Liver (tissue), 8 donors: ENCODE measurements at regions not wholly inside any gene's neighbourhood (a gene's known extent, or its start where the extent isn't known, plus 50 kb on each side); places are given as distances from the start of the nearest gene placed in this dataset.

Experiments
- DNase-seq: peaks from one replicate; pipeline ENCODE4 v3.0.0-alpha.2; 2017; ENCODE audit warnings: low spot score
- H3K27ac ChIP-seq, 2 donors: one replicate each; pipeline ENCODE4 v1.7.0; 2013; ENCODE audit warnings: inconsistent platforms in 2 of 2, low read length in 2 of 2, control low read depth in 1 of 2, low read depth in 1 of 2, mild to moderate bottlenecking in 1 of 2
- H3K27me3 ChIP-seq, 4 donors: one replicate each; pipeline versions ENCODE4 v1.6.1 to v1.7.0; 2013; ENCODE audit warnings: low read length in 3 of 4, inconsistent platforms in 1 of 4, mild to moderate bottlenecking in 1 of 4, moderate library complexity in 1 of 4; ENCODE audit not compliant: control insufficient read depth in 4 of 4, insufficient read depth in 4 of 4
- H3K36me3 ChIP-seq, 4 donors: one replicate each; pipeline versions ENCODE4 v1.6.1 to v1.7.0; 2013; ENCODE audit warnings: low read length in 3 of 4, mild to moderate bottlenecking in 3 of 4, low read depth in 1 of 4, moderate library complexity in 1 of 4; ENCODE audit not compliant: control insufficient read depth in 4 of 4, insufficient read depth in 3 of 4
- H3K4me1 ChIP-seq, 4 donors: one replicate each; pipeline versions ENCODE4 v1.6.1 to v1.7.0; 2013; ENCODE audit warnings: low read length in 3 of 4, mild to moderate bottlenecking in 3 of 4, moderate library complexity in 1 of 4; ENCODE audit not compliant: control insufficient read depth in 4 of 4, insufficient read depth in 4 of 4
- H3K4me3 ChIP-seq, 3 donors: one replicate each; pipeline versions ENCODE4 v1.6.1 to v1.7.0; 2013; ENCODE audit warnings: low read length in 3 of 3, control low read depth in 1 of 3, low read depth in 1 of 3, mild to moderate bottlenecking in 1 of 3
- H3K9ac ChIP-seq, 2 donors: one replicate each; pipeline ENCODE4 v1.7.0; 2013; ENCODE audit warnings: low read length in 2 of 2, mild to moderate bottlenecking in 2 of 2, moderate library complexity in 2 of 2, control low read depth in 1 of 2, low read depth in 1 of 2
- H3K9me3 ChIP-seq, 4 donors: one replicate each; pipeline versions ENCODE4 v1.6.1 to v1.7.0; 2013; ENCODE audit warnings: low read length in 3 of 4; ENCODE audit not compliant: control insufficient read depth in 4 of 4
- CTCF ChIP-seq: fragments of 150-350 bp; IDR thresholded peaks from 2 replicates; pipeline ENCODE4 v1.5.1; 2017; ENCODE audit warnings: improper control_type of control experiment, low read depth, low read length; ENCODE audit not compliant: missing input control
- EGR1 ChIP-seq, 2 donors: IDR thresholded peaks; 2 replicates each; pipeline ENCODE4 v1.6.1; 2016 to 2018; ENCODE audit warnings: antibody characterized with exemption in 2 of 2, low read depth in 2 of 2
- FOXA1 ChIP-seq: IDR thresholded peaks from 2 replicates; pipeline ENCODE4 v1.6.1; 2016; ENCODE audit warnings: antibody characterized with exemption
- FOXA2 ChIP-seq: IDR thresholded peaks from 2 replicates; pipeline ENCODE4 v1.6.1; 2016; ENCODE audit warnings: antibody characterized with exemption
- GABPA ChIP-seq, 2 donors: IDR thresholded peaks in 1 of 2; conservative IDR thresholded peaks in 1 of 2; 2 replicates each; pipeline ENCODE4 v1.6.1; 2016; ENCODE audit warnings: antibody characterized with exemption in 2 of 2, mild to moderate bottlenecking in 1 of 2, moderate library complexity in 1 of 2
- HNF4A ChIP-seq, 2 donors: conservative IDR thresholded peaks; 2 replicates each; pipeline ENCODE4 v1.6.1; 2016; ENCODE audit warnings: antibody characterized with exemption in 2 of 2, mild to moderate bottlenecking in 2 of 2
- HNF4G ChIP-seq: IDR thresholded peaks from 2 replicates; pipeline ENCODE4 v1.6.1; 2016; ENCODE audit warnings: antibody characterized with exemption
- JUND ChIP-seq, 2 donors: IDR thresholded peaks; 2 replicates each; pipeline ENCODE4 v1.6.1; 2016; ENCODE audit warnings: antibody characterized with exemption in 2 of 2
- NR2F2 ChIP-seq: IDR thresholded peaks from 2 replicates; pipeline ENCODE4 v1.6.1; 2016; ENCODE audit warnings: antibody characterized with exemption
- RAD21 ChIP-seq, 2 donors: IDR thresholded peaks; 2 replicates each; pipeline ENCODE4 v1.6.1; 2016; ENCODE audit warnings: antibody characterized with exemption in 2 of 2, mild to moderate bottlenecking in 2 of 2
- REST ChIP-seq: IDR thresholded peaks from 2 replicates; pipeline ENCODE4 v1.6.1; 2016; ENCODE audit warnings: antibody characterized with exemption, mild to moderate bottlenecking
- RXRA ChIP-seq, 2 donors: IDR thresholded peaks; 2 replicates each; pipeline ENCODE4 v1.6.1; 2017 to 2018; ENCODE audit warnings: antibody characterized with exemption in 2 of 2, mild to moderate bottlenecking in 1 of 2
- SP1 ChIP-seq: IDR thresholded peaks from 2 replicates; pipeline ENCODE4 v1.6.1; 2018; ENCODE audit warnings: antibody characterized with exemption, mild to moderate bottlenecking
- TAF1 ChIP-seq: conservative IDR thresholded peaks from 2 replicates; pipeline ENCODE4 v1.6.1; 2016; ENCODE audit warnings: antibody characterized with exemption, mild to moderate bottlenecking
- YY1 ChIP-seq: IDR thresholded peaks from 2 replicates; pipeline ENCODE4 v1.6.1; 2016; ENCODE audit warnings: antibody characterized with exemption, mild to moderate bottlenecking
- ZBTB33 ChIP-seq: IDR thresholded peaks from 2 replicates; pipeline ENCODE4 v1.6.1; 2016; ENCODE audit warnings: antibody characterized with exemption
- WGBS: extraction: QIAGEN DNeasy Blood & Tissue Kit; methylation state at CpG from one replicate; pipeline ENCODE4 v1.1.7; 2013; 5-methylcytosine and 5-hydroxymethylcytosine counted together
- TF ChIP-seq, protein P1 (sequence below): IDR thresholded peaks from 2 replicates; pipeline ENCODE4 v1.6.1; 2016; ENCODE audit warnings: antibody characterized with exemption
- TF ChIP-seq, protein P2 (sequence below): IDR thresholded peaks from 2 replicates; pipeline ENCODE4 v1.6.1; 2016; ENCODE audit warnings: antibody characterized with exemption
- donor health status: healthy.
- donor health status: healthy.
- donor health status: healthy.
- donor health status: healthy.
- donor health status: healthy.

DNA sequence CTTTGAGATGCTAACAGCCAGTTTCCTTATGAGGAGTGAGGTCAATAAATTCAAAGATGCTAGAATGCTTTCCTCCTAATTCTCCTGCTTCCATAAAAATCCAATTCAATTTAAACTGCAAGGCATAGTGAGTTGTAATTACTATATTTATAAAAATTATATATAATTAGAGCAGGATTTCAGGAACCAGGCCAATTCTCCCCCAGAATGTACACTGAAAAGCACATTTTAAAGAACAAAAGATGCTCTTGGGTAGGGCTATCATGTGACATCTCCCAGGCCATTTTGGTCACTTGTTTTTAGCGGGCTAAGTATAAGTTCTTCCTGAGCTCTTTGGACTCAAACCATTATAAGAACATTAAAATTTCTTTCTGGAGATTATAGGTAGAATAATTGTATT, 195.7 kb upstream of the KCNG1 start:
- Histone ChIP-seq H3K9ac (no peak overlapping the region), H3K4me1 (no peaks in the 10 kb centered on the region), H3K27ac (no peak overlapping the region), H3K27me3 (peaks cover 0 to 13% (median 3%) of the 10 kb centered on the region in 4 donors), H3K9me3 (peaks cover 4 to 15% (median 9%) of the 10 kb centered on the region in 4 donors), H3K4me3 (no peak overlapping the region), H3K36me3 (no peaks in the 10 kb centered on the region)
- WGBS = 85% methylated on average over 1 of the region's 1 CpG
- no peak for DNase-seq
- TF ChIP-seq JUND (IDR thresholded peaks at IDR 0.05) = no peak
- TF ChIP-seq HNF4G = no peak
- no peak for TF ChIP-seq SP1
- no peak for TF ChIP-seq FOXA1
- no peak for TF ChIP-seq YY1

DNA sequence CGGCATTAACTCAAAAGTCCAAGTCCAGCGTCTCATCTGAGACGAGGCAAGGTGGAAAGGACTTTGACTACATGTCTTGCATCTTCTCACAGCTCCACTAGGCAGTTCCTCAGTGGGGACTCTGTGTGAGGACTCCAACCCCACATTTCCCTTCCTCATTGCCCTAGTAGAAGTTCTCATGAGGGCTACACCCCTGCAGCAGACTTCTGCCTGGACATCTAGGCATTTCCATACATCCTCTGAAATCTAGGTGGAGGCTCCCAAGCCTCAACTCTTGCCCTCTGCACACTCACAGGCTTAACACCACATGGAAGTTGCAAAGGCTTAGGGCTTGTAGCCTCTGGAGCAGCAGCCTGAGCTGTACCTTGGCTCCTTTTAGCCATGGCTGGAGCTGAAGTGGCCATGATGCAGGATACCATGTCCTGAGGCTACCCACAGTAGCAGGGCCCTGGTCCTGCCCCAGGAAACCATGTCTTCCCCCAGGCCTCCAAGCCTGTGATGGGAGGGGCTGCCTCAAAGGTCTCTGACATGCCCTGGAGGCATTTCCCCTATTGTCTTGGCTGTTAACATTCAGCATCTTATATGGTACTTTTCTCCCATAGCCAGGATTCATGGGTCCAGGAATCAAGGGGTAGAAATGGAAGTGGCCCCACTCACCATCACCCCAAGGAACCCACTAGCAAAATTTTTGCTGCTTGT, 194.6 kb upstream of the KCNG1 start:
- H3K4me3 ChIP-seq = no peak overlapping the region
- H3K36me3 ChIP-seq = no peaks in the 10 kb centered on the region
- no peaks in the 10 kb centered on the region for H3K4me1 ChIP-seq
- H3K9ac ChIP-seq = no peak overlapping the region
- TF ChIP-seq FOXA2 (no peak), NR2F2 (no peak), TAF1 (no peak), REST (no peak), GABPA (IDR thresholded peaks at IDR 0.05 in 1 of 2, conservative IDR thresholded peaks at IDR 0.05 in 1 of 2) (no peak), RAD21 (IDR thresholded peaks at IDR 0.05) (no peak), JUND (IDR thresholded peaks at IDR 0.05) (no peak), SP1 (no peak), YY1 (no peak), CTCF (no peak), RXRA (IDR thresholded peaks at IDR 0.05) (no peak), FOXA1 (no peak), HNF4A (conservative IDR thresholded peaks at IDR 0.05) (no peak), EGR1 (IDR thresholded peaks at IDR 0.05; ENCODE audit: low read depth in 2 of 2) (no peak), HNF4G (no peak), ZBTB33 (no peak)
- TF ChIP-seq, protein P1, sequence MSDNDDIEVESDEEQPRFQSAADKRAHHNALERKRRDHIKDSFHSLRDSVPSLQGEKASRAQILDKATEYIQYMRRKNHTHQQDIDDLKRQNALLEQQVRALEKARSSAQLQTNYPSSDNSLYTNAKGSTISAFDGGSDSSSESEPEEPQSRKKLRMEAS = no peak
- TF ChIP-seq, protein P2, sequence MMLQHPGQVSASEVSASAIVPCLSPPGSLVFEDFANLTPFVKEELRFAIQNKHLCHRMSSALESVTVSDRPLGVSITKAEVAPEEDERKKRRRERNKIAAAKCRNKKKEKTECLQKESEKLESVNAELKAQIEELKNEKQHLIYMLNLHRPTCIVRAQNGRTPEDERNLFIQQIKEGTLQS = no peak
- peaks cover 0 to 13% (median 3%) of the 10 kb centered on the region in 4 donors for H3K27me3 ChIP-seq
- DNase-seq = no peak
- peaks cover 4 to 15% (median 9%) of the 10 kb centered on the region in 4 donors for H3K9me3 ChIP-seq
- 90% methylated on average over 3 of the region's 3 CpGs for WGBS
- H3K27ac ChIP-seq = no peak overlapping the region
